ENCODE measurements at regions not wholly inside any gene's neighbourhood (a gene's known extent, or its start where the extent isn't known, plus 50 kb on each side); places are given as distances from the start of the nearest gene placed in this dataset.

- TF ChIP-seq POLR2A (IDR thresholded peaks at IDR 0.05; ENCODE audit: low read length) (no peak), GATA1 (IDR thresholded peaks at IDR 0.05; ENCODE audit: low read depth, low read length) (no peak)
Measured at GRCh38 chr1:4594286-4594991, 60.0 kb upstream of the AJAP1 start.

All from erythroblast (primary cell).